H9 (cell line): ENCODE measurements at regions not wholly inside any gene's neighbourhood (a gene's known extent, or its start where the extent isn't known, plus 50 kb on each side); places are given as distances from the start of the nearest gene placed in this dataset.

Source experiments
- DNase-seq: peaks from one replicate; pipeline ENCODE4 v3.0.0-alpha.2; 2017
- H2AFZ ChIP-seq: one replicate; pipeline ENCODE4 v1.6.1; 2013; ENCODE audit warnings: mild to moderate bottlenecking, low read length, control low read depth, moderate library complexity
- H2AK5ac ChIP-seq: 2 replicates; pipeline ENCODE4 v1.6.1; 2013; ENCODE audit warnings: low read length, control low read depth, mixed read lengths; ENCODE audit not compliant: insufficient read length
- H2BK120ac ChIP-seq: one replicate; pipeline ENCODE4 v1.6.1; 2013; ENCODE audit warnings: low read depth, mild to moderate bottlenecking, low read length, control low read depth, inconsistent platforms; ENCODE audit not compliant: poor library complexity, severe bottlenecking
- H2BK12ac ChIP-seq: 2 replicates; pipeline ENCODE4 v1.6.1; 2013; ENCODE audit warnings: low read length, control low read depth, mixed read lengths, low read depth; ENCODE audit not compliant: insufficient read length
- H2BK15ac ChIP-seq: 2 replicates; pipeline ENCODE4 v1.6.1; 2013; ENCODE audit warnings: low read depth, low read length, control low read depth
- H2BK20ac ChIP-seq: one replicate; pipeline ENCODE4 v1.6.1; 2013; ENCODE audit warnings: low read depth, mild to moderate bottlenecking, low read length, control low read depth, inconsistent platforms; ENCODE audit not compliant: poor library complexity, severe bottlenecking
- H2BK5ac ChIP-seq: 2 replicates; pipeline ENCODE4 v1.6.1; 2013; ENCODE audit warnings: low read length, control low read depth, mixed read lengths; ENCODE audit not compliant: insufficient read length
- H3K14ac ChIP-seq: 2 replicates; pipeline ENCODE4 v1.6.1; 2013; ENCODE audit warnings: low read length, control low read depth; ENCODE audit not compliant: insufficient read depth
- H3K18ac ChIP-seq: 2 replicates; pipeline ENCODE4 v1.6.1; 2013; ENCODE audit warnings: low read depth, mild to moderate bottlenecking, mixed read lengths, low read length, control low read depth; ENCODE audit not compliant: insufficient read length
- H3K23ac ChIP-seq: 2 replicates; pipeline ENCODE4 v1.6.1; 2013; ENCODE audit warnings: low read length, control low read depth, mixed read lengths, low read depth; ENCODE audit not compliant: insufficient read length
- H3K23me2 ChIP-seq: 2 replicates; pipeline ENCODE4 v1.6.1; 2013; ENCODE audit warnings: low read depth, mild to moderate bottlenecking, mixed read lengths, low read length, control low read depth; ENCODE audit not compliant: insufficient read length, poor library complexity, severe bottlenecking
- H3K27ac ChIP-seq: 2 replicates; pipeline ENCODE4 v1.5.1; 2013; ENCODE audit warnings: low read length, control low read depth, mixed read lengths, low read depth; ENCODE audit not compliant: insufficient read length
- H3K27me3 ChIP-seq: 2 replicates; pipeline ENCODE4 v1.6.1; 2013; ENCODE audit warnings: low read length, control low read depth, inconsistent platforms; ENCODE audit not compliant: insufficient read depth
- H3K4ac ChIP-seq: 2 replicates; pipeline ENCODE4 v1.6.1; 2013; ENCODE audit warnings: low read depth, mild to moderate bottlenecking, control low read depth, inconsistent platforms, low read length, moderate library complexity
- H3K4me1 ChIP-seq: 2 replicates; pipeline ENCODE4 v1.6.1; 2013; ENCODE audit warnings: low read length, control low read depth, inconsistent platforms; ENCODE audit not compliant: insufficient read depth
- H3K4me2 ChIP-seq: 2 replicates; pipeline ENCODE4 v1.6.1; 2013; ENCODE audit warnings: low read length, control low read depth, mixed read lengths; ENCODE audit not compliant: insufficient read length, insufficient read depth
- H3K56ac ChIP-seq: 2 replicates; pipeline ENCODE4 v1.6.1; 2013; ENCODE audit warnings: low read depth, mild to moderate bottlenecking, mixed read lengths, low read length, control low read depth; ENCODE audit not compliant: insufficient read length
- H3K79me1 ChIP-seq: 2 replicates; pipeline ENCODE4 v1.6.1; 2013; ENCODE audit warnings: low read depth, mild to moderate bottlenecking, moderate library complexity, low read length, control low read depth, inconsistent platforms; ENCODE audit not compliant: insufficient read depth, poor library complexity, severe bottlenecking
- H3K79me2 ChIP-seq: 2 replicates; pipeline ENCODE4 v1.6.1; 2013; ENCODE audit warnings: low read length, control low read depth, inconsistent platforms; ENCODE audit not compliant: insufficient read depth
- H3K9ac ChIP-seq: 2 replicates; pipeline ENCODE4 v1.6.1; 2013; ENCODE audit warnings: low read length, control low read depth, mixed read lengths; ENCODE audit not compliant: insufficient read length; ENCODE audit errors: extremely low read depth
- H3K9me3 ChIP-seq: one replicate; pipeline ENCODE4 v1.6.1; 2013; ENCODE audit warnings: low read depth, low read length, inconsistent platforms; ENCODE audit not compliant: control insufficient read depth
- H3T11ph ChIP-seq: one replicate; pipeline ENCODE4 v1.6.1; 2013; ENCODE audit warnings: mild to moderate bottlenecking, low read length, control low read depth, inconsistent platforms
- H4K20me1 ChIP-seq: one replicate; pipeline ENCODE4 v1.6.1; 2013; ENCODE audit not compliant: control insufficient read depth, insufficient read length, insufficient read depth
- H4K5ac ChIP-seq: 2 replicates; pipeline ENCODE4 v1.6.1; 2013; ENCODE audit warnings: low read depth, mild to moderate bottlenecking, mixed read lengths, low read length, control low read depth; ENCODE audit not compliant: insufficient read length
- H4K8ac ChIP-seq: replicated peaks from 2 replicates; pipeline ENCODE4 v1.6.1; 2013; ENCODE audit warnings: low read length, control low read depth, mixed read lengths, low read depth; ENCODE audit not compliant: insufficient read length
- H4K91ac ChIP-seq: 2 replicates; pipeline ENCODE4 v1.6.1; 2013; ENCODE audit warnings: low read depth, mild to moderate bottlenecking, moderate library complexity, mixed read lengths, low read length, control low read depth; ENCODE audit not compliant: insufficient read length
- H3K27ac Mint-ChIP-seq, 3 experiments: 2 replicates in 2 of 3; 3 replicates in 1 of 3; pipeline ENCODE4 v1.8.0; 2020 to 2021; ENCODE audit warnings: mixed read lengths in 3 of 3, mild to moderate bottlenecking in 1 of 3, moderate library complexity in 1 of 3
- H3K27me3 Mint-ChIP-seq: 2 replicates; pipeline ENCODE4 v1.8.0; 2021; ENCODE audit warnings: low read depth, mild to moderate bottlenecking, moderate library complexity, mixed read lengths
- H3K36me3 Mint-ChIP-seq, 3 experiments: 2 replicates in 2 of 3; 3 replicates in 1 of 3; pipeline ENCODE4 v1.8.0; 2020 to 2021; ENCODE audit warnings: low read depth in 3 of 3, mixed read lengths in 3 of 3; ENCODE audit not compliant: insufficient read depth in 1 of 3
- H3K4me1 Mint-ChIP-seq, 2 experiments: 2 replicates each; pipeline ENCODE4 v1.8.0; 2020; ENCODE audit warnings: mixed read lengths in 2 of 2
- H3K4me3 Mint-ChIP-seq, 2 experiments: 2 replicates in 1 of 2; 3 replicates in 1 of 2; pipeline ENCODE4 v1.8.0; 2020 to 2021; ENCODE audit warnings: mild to moderate bottlenecking in 2 of 2, mixed read lengths in 2 of 2, moderate library complexity in 1 of 2
- H3K9me3 Mint-ChIP-seq, 2 experiments: 2 replicates in 1 of 2; 3 replicates in 1 of 2; pipeline ENCODE4 v1.8.0; 2020; ENCODE audit warnings: mild to moderate bottlenecking in 2 of 2, mixed read lengths in 2 of 2, moderate library complexity in 1 of 2
- CTCF ChIP-seq: fragments of 200-600 bp; sonication (generic); conservative IDR thresholded peaks from 3 replicates; pipeline ENCODE4 v1.8.0; 2021; ENCODE audit warnings: antibody characterized with exemption, mild to moderate bottlenecking
- WGBS: extraction: QIAGEN DNeasy Blood & Tissue Kit; methylation state at CpG from one replicate; pipeline ENCODE4 v1.1.7; 2013; ENCODE audit warnings: missing lambda C conversion rate, low lambda C conversion rate, mixed read lengths; ENCODE audit not compliant: insufficient read length; ENCODE audit errors: extremely low coverage; 5-methylcytosine and 5-hydroxymethylcytosine counted together

- H3K4me2 ChIP-seq, result no peak overlapping the region
- no peak overlapping the region for H3K27ac ChIP-seq
- H2BK120ac ChIP-seq, result no peak overlapping the region
- no peaks in the 10 kb centered on the region for H3K9me3 ChIP-seq
- no peak overlapping the region for H2BK20ac ChIP-seq
- H3K14ac ChIP-seq, result no peak overlapping the region
- Mint-ChIP-seq H3K4me3 (no peak overlapping the region), H3K27me3 (no peaks in the 10 kb centered on the region), H3K9me3 (no peaks in the 10 kb centered on the region; a peak in 1 of 5 replicates), H3K4me1 (peaks cover 37 to 39% of the 10 kb centered on the region in 2 experiments), H3K27ac (peak overlapping the region in 2 of 3 experiments; percentile 32 to 78; a peak in 2 of 7 replicates), H3K36me3 (0 out of 7 replicates have a peak, but pooled peaks cover 0 to 3% (median 0%) of the 10 kb centered on the region in 3 experiments)
- no peak overlapping the region for H3K4ac ChIP-seq
- H3K9ac ChIP-seq, result no peak overlapping the region
- no peak overlapping the region for H4K5ac ChIP-seq
- no peaks in the 10 kb centered on the region for H4K20me1 ChIP-seq
- no peak for TF ChIP-seq CTCF
- no peak overlapping the region for H2AK5ac ChIP-seq
- H2AFZ ChIP-seq, result no peak overlapping the region
- H2BK15ac ChIP-seq, result no peak overlapping the region
- H2BK5ac ChIP-seq, result no peak overlapping the region
- WGBS, result no CpG with 5 or more reads among the region's 5 CpGs
- no peak overlapping the region for H3K23ac ChIP-seq
- H3K4me1 ChIP-seq, result peaks cover 9% of the 10 kb centered on the region; the same call in 1 of the 2 replicates
- no peak overlapping the region for H3K18ac ChIP-seq
- no peak overlapping the region for H3T11ph ChIP-seq
- H4K8ac ChIP-seq, result no peak overlapping the region
- H4K91ac ChIP-seq, result no peak overlapping the region
- DNase-seq, result no peak
- H2BK12ac ChIP-seq, result no peak overlapping the region
- H3K79me1 ChIP-seq, result no peaks in the 10 kb centered on the region
- H3K23me2 ChIP-seq, result no peaks in the 10 kb centered on the region
- H3K56ac ChIP-seq, result no peak overlapping the region
- no peaks in the 10 kb centered on the region for H3K27me3 ChIP-seq
- H3K79me2 ChIP-seq, result no peaks in the 10 kb centered on the region
Observed at GRCh38 chr1:81703756-81704463, 96.8 kb upstream of the ADGRL2 start.
